ENCODE measurements at regions not wholly inside any gene's neighbourhood (a gene's known extent, or its start where the extent isn't known, plus 50 kb on each side); places are given as distances from the start of the nearest gene placed in this dataset.
A peak's percentile ranks its signal among the peaks of the same experiment; 100 is the strongest.

GRCh38 chr11:8340296-8340695, 76.6 kb upstream of the LMO1 start:
- no peak for TF ChIP-seq CTCF (IDR thresholded peaks at IDR 0.05; ENCODE audit: low read depth, low read length)
- H3K4me3 ChIP-seq (replicated peaks in 1 of 2; ENCODE audit: low read depth in 2 of 2, low read length in 2 of 2), result no peak overlapping the region
- DNase-seq (ENCODE audit: low read depth in 2 of 2), result no peak

- no peak overlapping the region for H3K4me3 ChIP-seq (replicated peaks in 1 of 2; ENCODE audit: low read depth in 2 of 2, low read length in 2 of 2)
- no peak for TF ChIP-seq CTCF (IDR thresholded peaks at IDR 0.05; ENCODE audit: low read depth, low read length)
- no peak for DNase-seq (ENCODE audit: low read depth in 2 of 2)
Measured at GRCh38 chr11:8339592-8340022, 75.9 kb upstream of the LMO1 start.

- peak; percentile 32 for DNase-seq (ENCODE audit: low read depth in 2 of 2)
- no peak overlapping the region for H3K4me3 ChIP-seq (replicated peaks in 1 of 2; ENCODE audit: low read depth in 2 of 2, low read length in 2 of 2)
- TF ChIP-seq CTCF (IDR thresholded peaks at IDR 0.05; ENCODE audit: low read depth, low read length), result peak; percentile 67
Measured at GRCh38 chr11:8338138-8338537, 74.5 kb upstream of the LMO1 start.

- no peak overlapping the region for H3K4me3 ChIP-seq (replicated peaks in 1 of 2; ENCODE audit: low read depth in 2 of 2, low read length in 2 of 2)
- no peak for DNase-seq (ENCODE audit: low read depth in 2 of 2)
- TF ChIP-seq CTCF (IDR thresholded peaks at IDR 0.05; ENCODE audit: low read depth, low read length), result no peak
Measured at GRCh38 chr11:8337130-8337795, 73.6 kb upstream of the LMO1 start.

GRCh38 chr11:8336356-8337129, 72.9 kb upstream of the LMO1 start:
- no peak for TF ChIP-seq CTCF (IDR thresholded peaks at IDR 0.05; ENCODE audit: low read depth, low read length)

GRCh38 chr11:8335683-8336082, 72.0 kb upstream of the LMO1 start:
- no peak for TF ChIP-seq CTCF (IDR thresholded peaks at IDR 0.05; ENCODE audit: low read depth, low read length)
- no peak overlapping the region for H3K4me3 ChIP-seq (replicated peaks in 1 of 2; ENCODE audit: low read depth in 2 of 2, low read length in 2 of 2)
- no peak for DNase-seq (ENCODE audit: low read depth in 2 of 2)

More at GRCh38 chr11:8336356-8337129, 72.9 kb upstream of the LMO1 start:
- DNase-seq (ENCODE audit: low read depth in 2 of 2), result no peak
- H3K4me3 ChIP-seq (replicated peaks in 1 of 2; ENCODE audit: low read depth in 2 of 2, low read length in 2 of 2), result no peak overlapping the region

Data from cardiac fibroblast (primary cell).